ENCODE measurements at regions not wholly inside any gene's neighbourhood (a gene's known extent, or its start where the extent isn't known, plus 50 kb on each side); places are given as distances from the start of the nearest gene placed in this dataset.

- Histone ChIP-seq H3K4me3 (replicated peaks in 1 of 2; ENCODE audit: low read depth in 1 of 2, low read length in 2 of 2) (no peak overlapping the region), H2AFZ (ENCODE audit: low read depth, low read length, poor library complexity, severe bottlenecking) (no peak overlapping the region), H3K4me2 (ENCODE audit: low read length) (no peak overlapping the region), H3K4me1 (ENCODE audit: control insufficient read depth in 1 of 2, insufficient read depth in 2 of 2, low read length in 2 of 2) (no peaks in the 10 kb centered on the region), H3K27me3 (ENCODE audit: insufficient read depth, low read length) (peaks cover 5% of the 10 kb centered on the region; the same call in 1 of the 2 replicates), H4K20me1 (ENCODE audit: insufficient read depth) (no peaks in the 10 kb centered on the region), H3K36me3 (ENCODE audit: control insufficient read depth in 1 of 2, insufficient read depth in 2 of 2, low read length in 2 of 2) (no peaks in the 10 kb centered on the region), H3K79me2 (ENCODE audit: insufficient read depth, low read length) (no peaks in the 10 kb centered on the region), H3K9me3 (ENCODE audit: control insufficient read depth in 1 of 2, insufficient read depth in 1 of 2, low read depth in 1 of 2, low read length in 2 of 2) (no peaks in the 10 kb centered on the region), H3K9ac (ENCODE audit: low read length) (no peak overlapping the region), H3K27ac (ENCODE audit: low read depth, low read length) (no peak overlapping the region), H3K9me2 (ENCODE audit: insufficient read depth) (no peaks in the 10 kb centered on the region)
- ATAC-seq (no peak), DNase-seq (ENCODE audit: low read depth, low spot score) (no peak)
- ChIA-PET RAD21 (ENCODE audit: low non-redundant PET in 1 of 2, low total read pairs in 2 of 2, uncharacterized antibody in 2 of 2, unreplicated experiment in 2 of 2) (no interaction called here), CTCF (no interaction called here), POLR2A (no interaction called here)
- BruUV-seq (replicated peaks) = no TSS peak
- intact Hi-C loops (cut with micrococcal nuclease) = no loop called here
- no peak for TF ChIP-seq CEBPB (IDR thresholded peaks at IDR 0.05; ENCODE audit: low read depth)
- no peak for TF ChIP-seq ZBTB33 (IDR thresholded peaks at IDR 0.05; ENCODE audit: extremely low read depth, insufficient replicate concordance, low read length)
- TF ChIP-seq SRF (IDR thresholded peaks at IDR 0.05; ENCODE audit: low read depth) = no peak
- no peak for TF ChIP-seq FOSL1 (IDR thresholded peaks at IDR 0.05; ENCODE audit: low read depth)
- TF ChIP-seq TCF7L2 (IDR thresholded peaks at IDR 0.05; ENCODE audit: borderline replicate concordance, extremely low read depth, insufficient read depth, insufficient read length) = no peak
- TF ChIP-seq POLR2A (IDR thresholded peaks at IDR 0.05; ENCODE audit: borderline replicate concordance, extremely low read depth, insufficient read depth, insufficient read length) = no peak
- no peak for TF ChIP-seq MAX (IDR thresholded peaks at IDR 0.05)
- TF ChIP-seq EGR1 (IDR thresholded peaks at IDR 0.05; ENCODE audit: low read depth) = no peak
- no peak for TF ChIP-seq EZH2 (IDR thresholded peaks at IDR 0.05)
- no peak for TF ChIP-seq EZH2phosphoT487 (IDR thresholded peaks at IDR 0.05; ENCODE audit: borderline replicate concordance)
- TF ChIP-seq ZNF274 (IDR thresholded peaks at IDR 0.05; ENCODE audit: low read depth, low read length) = no peak
- no peak for TF ChIP-seq ATF3 (IDR thresholded peaks at IDR 0.05)
Measured at GRCh38 chr12:124225730-124226129, 69.2 kb upstream of the RFLNA start.
